Esophagus squamous epithelium (tissue), 5 donors: ENCODE measurements at regions not wholly inside any gene's neighbourhood (a gene's known extent, or its start where the extent isn't known, plus 50 kb on each side); places are given as distances from the start of the nearest gene placed in this dataset.

Experiments used
- DNase-seq: peaks from one replicate; lab custom pipeline; 2025; lab: John Stamatoyannopoulos, UW
- H3K27ac ChIP-seq, 4 donors: fragments of 200-600 bp; sonication (generic); one replicate each; pipeline ENCODE4 v1.5.1; 2016 to 2019; ENCODE audit warnings: mild to moderate bottlenecking in 1 of 4
- H3K27me3 ChIP-seq, 4 donors: fragments of 200-600 bp; sonication (generic); 1 replicate in 3 of 4; 2 replicates in 1 of 4; pipeline versions ENCODE4 v1.5.1 to v1.6.0; 2017 to 2021; ENCODE audit warnings: antibody characterized with exemption in 1 of 4
- H3K36me3 ChIP-seq, 3 donors: fragments of 200-600 bp; sonication (generic); one replicate each; pipeline ENCODE4 v1.5.1; 2016 to 2019
- H3K4me1 ChIP-seq, 3 donors: fragments of 200-600 bp; sonication (generic); one replicate each; pipeline ENCODE4 v1.5.1; 2017 to 2019
- H3K4me3 ChIP-seq, 4 donors: fragments of 200-600 bp; sonication (generic); 1 replicate in 3 of 4; 2 replicates in 1 of 4; pipeline ENCODE4 v1.5.1; 2016 to 2019; ENCODE audit warnings: mild to moderate bottlenecking in 2 of 4, moderate library complexity in 1 of 4
- H3K9me3 ChIP-seq, 3 donors: fragments of 200-600 bp; sonication (generic); one replicate each; pipeline ENCODE4 v1.5.1; 2016 to 2019
- CTCF ChIP-seq, 6 experiments: fragments of 450-650 bp in 4 of 6; fragments of 200-600 bp in 2 of 6; sonication (generic) in 2 of 6; IDR thresholded peaks; one replicate each; pipeline ENCODE4 v1.5.1; 2016 to 2019; ENCODE audit warnings: antibody characterized with exemption in 6 of 6, mild to moderate bottlenecking in 4 of 6, moderate library complexity in 4 of 6
- POLR2A ChIP-seq, 4 donors: fragments of 450-650 bp; IDR thresholded peaks; one replicate each; pipeline ENCODE4 v1.6.1; 2017; ENCODE audit warnings: antibody characterized with exemption in 4 of 4, mild to moderate bottlenecking in 4 of 4, moderate library complexity in 3 of 4
- WGBS, 2 donors: methylation state at CpG; one replicate each; pipeline ENCODE4 v1.1.5; 2018; 5-methylcytosine and 5-hydroxymethylcytosine counted together
- intact Hi-C: fragments of 100-400 bp; cut with DNase I; formaldehyde crosslinking; loops from one replicate; pipeline ENCODE4 v1.15.0; 2022
- donor health status: DM: yes; HTN: yes; CAD: no.

- no peaks in the 10 kb centered on the region for H3K4me1 ChIP-seq
- TF ChIP-seq CTCF (IDR thresholded peaks at IDR 0.05) (no peak), POLR2A (IDR thresholded peaks at IDR 0.05) (no peak)
- H3K27ac ChIP-seq, result no peak overlapping the region
- no peaks in the 10 kb centered on the region for H3K27me3 ChIP-seq
- no peak for DNase-seq
- H3K4me3 ChIP-seq, result no peak overlapping the region
- intact Hi-C loops, result no loop called here
- H3K9me3 ChIP-seq, result no peaks in the 10 kb centered on the region
- 60 to 63% methylated on average over 5 to 6 of the region's 6 CpGs for WGBS, 2 donors
- H3K36me3 ChIP-seq, result no peaks in the 10 kb centered on the region
These were observed 82.2 kb upstream of the IL12B start for GRCh38 chr5:159412284-159413046.

- H3K27me3 ChIP-seq, result no peaks in the 10 kb centered on the region
- DNase-seq, result no peak
- H3K4me1 ChIP-seq, result no peaks in the 10 kb centered on the region
- H3K9me3 ChIP-seq, result no peaks in the 10 kb centered on the region
- intact Hi-C loops, result no loop called here
- H3K4me3 ChIP-seq, result no peak overlapping the region
- no peaks in the 10 kb centered on the region for H3K36me3 ChIP-seq
- 71 to 85% methylated on average over 2 of the region's 2 CpGs for WGBS, 2 donors
- TF ChIP-seq POLR2A (IDR thresholded peaks at IDR 0.05) (no peak), CTCF (IDR thresholded peaks at IDR 0.05) (no peak)
- H3K27ac ChIP-seq, result no peak overlapping the region
These were observed 83.7 kb upstream of the IL12B start for GRCh38 chr5:159414021-159414420.

GRCh38 chr5:159415301-159415937, 85.1 kb upstream of the IL12B start:
- no peaks in the 10 kb centered on the region for H3K9me3 ChIP-seq
- no peaks in the 10 kb centered on the region for H3K4me1 ChIP-seq
- H3K4me3 ChIP-seq, result no peak overlapping the region
- no peak overlapping the region for H3K27ac ChIP-seq
- H3K27me3 ChIP-seq, result no peaks in the 10 kb centered on the region
- no peak for TF ChIP-seq POLR2A (IDR thresholded peaks at IDR 0.05)
- no peak for TF ChIP-seq CTCF (IDR thresholded peaks at IDR 0.05)
- no peaks in the 10 kb centered on the region for H3K36me3 ChIP-seq
- 56 to 78% methylated on average over 10 to 11 of the region's 11 CpGs for WGBS, 2 donors
- intact Hi-C loops, result no loop called here
- no peak for DNase-seq

GRCh38 chr5:159416438-159416837, 86.2 kb upstream of the IL12B start:
- Histone ChIP-seq H3K4me3 (no peak overlapping the region), H3K9me3 (no peaks in the 10 kb centered on the region), H3K36me3 (no peaks in the 10 kb centered on the region), H3K27ac (no peak overlapping the region), H3K27me3 (no peaks in the 10 kb centered on the region), H3K4me1 (no peaks in the 10 kb centered on the region)
- no peak for DNase-seq
- WGBS, 2 donors, result 84 to 91% methylated on average over 6 of the region's 6 CpGs
- TF ChIP-seq POLR2A (IDR thresholded peaks at IDR 0.05) (no peak), CTCF (IDR thresholded peaks at IDR 0.05) (no peak)
- intact Hi-C loops, result no loop called here

GRCh38 chr5:159417170-159417569, 86.9 kb upstream of the IL12B start:
- no peak overlapping the region for H3K27ac ChIP-seq
- no peaks in the 10 kb centered on the region for H3K36me3 ChIP-seq
- intact Hi-C loops, result no loop called here
- DNase-seq, result no peak
- 93 to 94% methylated on average over 4 of the region's 4 CpGs for whole genome bisulfite sequencing, 2 donors
- H3K9me3 ChIP-seq, result no peaks in the 10 kb centered on the region
- no peaks in the 10 kb centered on the region for H3K4me1 ChIP-seq
- TF ChIP-seq POLR2A (IDR thresholded peaks at IDR 0.05), result no peak
- TF ChIP-seq CTCF (IDR thresholded peaks at IDR 0.05), result no peak
- H3K27me3 ChIP-seq, result no peaks in the 10 kb centered on the region
- no peak overlapping the region for H3K4me3 ChIP-seq
